Common myeloid progenitor, CD34-positive (primary cell): ENCODE measurements at regions not wholly inside any gene's neighbourhood (a gene's known extent, or its start where the extent isn't known, plus 50 kb on each side); places are given as distances from the start of the nearest gene placed in this dataset.
"Not testable (repeated sequence)": the region's sequence is repeated elsewhere in the genome, so short reads cannot be mapped to it uniquely, and the experiment has no call there.

Source experiments
- CTCF ChIA-PET: fragments of 350-600 bp; sonication (Branson Sonifier 250); formaldehyde crosslinking; loops from one replicate; lab custom pipeline; 2021; ENCODE audit warnings: antibody characterized with exemption; lab: Charles Lee
- POLR2A ChIA-PET: fragments of 350-600 bp; sonication (Branson Sonifier 250); formaldehyde crosslinking; loops from one replicate; lab custom pipeline; 2021; ENCODE audit warnings: antibody characterized with exemption; lab: Charles Lee
- DNase-seq, 3 donors: peaks; one replicate each; pipeline versions ENCODE4 v3.0.0 to v3.0.0-alpha.2; 2013
- H3K27ac ChIP-seq, 2 experiments: 1 replicate in 1 of 2; 2 replicates in 1 of 2; pipeline ENCODE4 v1.7.0; 2013; ENCODE audit warnings: inconsistent platforms in 2 of 2, low read length in 2 of 2, mild to moderate bottlenecking in 2 of 2, low read depth in 1 of 2, moderate library complexity in 1 of 2; ENCODE audit not compliant: severe bottlenecking in 2 of 2, insufficient read depth in 1 of 2, poor library complexity in 1 of 2
- H3K27me3 ChIP-seq, 5 experiments: replicated peaks in 2 of 5; 1 replicate in 3 of 5; 2 replicates in 2 of 5; pipeline versions ENCODE4 v1.6.1 to v1.7.0; 2013; ENCODE audit warnings: low read length in 4 of 5, mild to moderate bottlenecking in 2 of 5, moderate library complexity in 2 of 5, inconsistent platforms in 1 of 5; ENCODE audit not compliant: insufficient read depth in 5 of 5, control insufficient read depth in 4 of 5
- H3K36me3 ChIP-seq, 4 experiments: 1 replicate in 2 of 4; 2 replicates in 2 of 4; pipeline versions ENCODE4 v1.6.1 to v1.7.0; 2013; ENCODE audit warnings: low read length in 3 of 4, control low read depth in 1 of 4, mild to moderate bottlenecking in 1 of 4; ENCODE audit not compliant: control insufficient read depth in 4 of 4, insufficient read depth in 4 of 4
- H3K4me1 ChIP-seq, 4 experiments: 1 replicate in 3 of 4; 2 replicates in 1 of 4; pipeline versions ENCODE4 v1.6.1 to v1.7.1; 2013; ENCODE audit warnings: low read length in 3 of 4, mild to moderate bottlenecking in 3 of 4, control low read depth in 1 of 4, inconsistent platforms in 1 of 4, moderate library complexity in 1 of 4; ENCODE audit not compliant: control insufficient read depth in 4 of 4, insufficient read depth in 4 of 4; ENCODE audit errors: control extremely low read depth in 1 of 4
- H3K4me3 ChIP-seq, 7 experiments: 1 replicate in 4 of 7; 2 replicates in 3 of 7; pipeline versions ENCODE4 v1.5.1 to v1.7.0; 2013; ENCODE audit warnings: mild to moderate bottlenecking in 7 of 7, low read length in 6 of 7, moderate library complexity in 6 of 7, inconsistent platforms in 2 of 7, low read depth in 2 of 7, control low read depth in 1 of 7; ENCODE audit not compliant: insufficient read depth in 4 of 7, control insufficient read depth in 1 of 7; ENCODE audit errors: extremely low read depth in 1 of 7
- H3K9me3 ChIP-seq, 5 experiments: 1 replicate in 4 of 5; 2 replicates in 1 of 5; pipeline versions ENCODE4 v1.6.1 to v1.7.1; 2013; ENCODE audit warnings: low read length in 4 of 5, mild to moderate bottlenecking in 2 of 5, inconsistent platforms in 1 of 5, low read depth in 1 of 5, moderate library complexity in 1 of 5; ENCODE audit not compliant: control insufficient read depth in 4 of 5, insufficient read depth in 2 of 5; ENCODE audit errors: control extremely low read depth in 1 of 5
- WGBS: methylation state at CpG from one replicate; pipeline ENCODE4 v1.1.5; 2013; ENCODE audit not compliant: insufficient coverage; 5-methylcytosine and 5-hydroxymethylcytosine counted together

DNA sequence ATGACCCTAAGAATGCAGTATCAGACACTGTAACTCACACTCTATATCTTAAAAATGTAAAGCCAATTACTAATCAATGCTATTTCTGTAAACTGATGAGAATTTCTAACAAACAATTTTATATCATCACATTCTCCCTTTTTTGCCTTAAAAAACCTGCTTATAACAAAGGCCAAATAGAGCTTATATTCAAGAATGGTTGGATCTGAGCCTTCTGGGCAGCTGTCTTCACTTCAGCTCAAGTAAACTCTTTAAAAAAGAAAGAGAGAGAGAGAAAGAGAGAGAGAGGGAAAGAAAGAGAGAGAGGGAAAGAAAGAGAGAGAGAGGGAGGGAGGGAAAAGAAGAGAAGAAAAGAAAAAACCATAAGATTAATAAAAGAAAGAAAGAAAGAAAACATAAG, 231.8 kb downstream of the KCNE4 start:
- CTCF ChIA-PET: no interaction called here
- Histone ChIP-seq H3K36me3 (no peaks in the 10 kb centered on the region), H3K4me3 (no peak overlapping the region), H3K9me3 (peaks cover 0 to 4% (median 0%) of the 10 kb centered on the region in 5 experiments), H3K4me1 (no peaks in the 10 kb centered on the region), H3K27me3 (no peaks in the 10 kb centered on the region), H3K27ac (no peak overlapping the region)
- DNase-seq: no peak
- POLR2A ChIA-PET: no interaction called here

DNA sequence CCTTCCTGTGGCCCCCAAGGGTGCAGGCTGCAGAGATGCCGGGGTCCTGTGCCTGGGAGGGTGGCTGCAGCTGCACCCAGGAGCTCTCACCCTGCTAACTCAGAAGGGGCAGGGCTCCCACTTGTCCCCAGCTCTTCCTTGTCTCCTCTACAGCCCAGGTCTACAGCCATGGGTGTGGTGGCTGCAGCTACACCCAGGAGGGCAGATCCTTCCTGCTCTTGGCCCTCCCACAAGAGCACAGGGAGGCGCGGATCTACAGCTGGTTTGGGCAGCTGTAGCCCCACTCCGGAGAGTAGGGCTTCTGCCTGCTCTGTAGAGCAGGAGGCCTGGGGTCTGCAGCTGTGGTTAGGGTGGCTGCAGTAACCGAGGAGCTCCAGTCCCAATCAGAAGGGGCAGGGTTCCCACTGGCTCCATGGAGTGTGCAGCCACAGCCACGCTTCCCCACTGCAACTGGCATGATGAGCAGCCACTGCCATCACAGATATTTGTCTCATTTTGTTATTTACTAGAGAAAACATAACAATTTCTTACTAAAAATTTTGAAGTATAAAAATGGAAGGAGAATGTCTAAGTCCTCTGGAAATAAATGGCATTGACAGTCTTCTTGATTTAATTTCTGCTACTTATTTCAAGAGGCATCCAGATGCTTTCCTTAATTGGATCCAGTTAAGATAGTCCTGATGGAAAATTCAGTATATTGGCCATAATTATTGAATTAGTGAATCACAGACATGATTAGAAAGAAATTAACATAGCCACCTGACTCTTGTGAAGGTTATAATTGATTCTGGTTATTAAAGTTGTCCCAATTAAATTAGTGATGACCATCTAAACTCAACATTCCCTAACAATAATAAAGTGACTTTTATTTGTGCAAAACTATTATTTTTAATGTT, 233.6 kb downstream of the KCNE4 start:
- no peaks in the 10 kb centered on the region for H3K36me3 ChIP-seq
- 100% methylated on average over 4 of the region's 6 CpGs for WGBS
- no peak for DNase-seq
- POLR2A ChIA-PET: no interaction called here
- H3K27ac ChIP-seq: no peak overlapping the region
- CTCF ChIA-PET: no interaction called here
- H3K9me3 ChIP-seq: peaks cover 0 to 4% (median 0%) of the 10 kb centered on the region in 5 experiments
- no peak overlapping the region for H3K4me3 ChIP-seq
- H3K4me1 ChIP-seq: no peaks in the 10 kb centered on the region
- no peaks in the 10 kb centered on the region for H3K27me3 ChIP-seq

DNA sequence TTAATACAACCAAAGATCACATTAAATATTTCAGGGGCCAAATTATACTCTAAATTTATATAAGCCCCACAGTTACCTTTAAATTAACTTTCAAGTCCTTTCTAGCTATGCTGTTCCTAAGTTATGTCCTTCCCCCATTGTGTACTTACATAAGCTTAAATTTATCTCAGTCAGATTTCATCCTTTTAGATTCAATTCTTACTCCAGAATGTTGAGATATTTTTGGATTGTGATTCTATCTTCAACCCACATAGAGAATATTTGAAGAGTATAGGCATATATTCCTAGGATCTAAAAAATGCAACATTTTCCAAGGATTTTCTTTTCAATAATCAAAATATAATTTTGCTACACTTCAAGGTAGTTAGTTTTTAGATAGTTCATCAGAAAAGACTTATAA, 242.8 kb downstream of the KCNE4 start:
- POLR2A ChIA-PET: no interaction called here
- Histone ChIP-seq H3K4me3 (no peak overlapping the region), H3K9me3 (no peaks in the 10 kb centered on the region), H3K27me3 (no peaks in the 10 kb centered on the region), H3K27ac (no peak overlapping the region), H3K4me1 (no peaks in the 10 kb centered on the region), H3K36me3 (no peaks in the 10 kb centered on the region)
- CTCF ChIA-PET: no interaction called here
- DNase-seq: no peak

DNA sequence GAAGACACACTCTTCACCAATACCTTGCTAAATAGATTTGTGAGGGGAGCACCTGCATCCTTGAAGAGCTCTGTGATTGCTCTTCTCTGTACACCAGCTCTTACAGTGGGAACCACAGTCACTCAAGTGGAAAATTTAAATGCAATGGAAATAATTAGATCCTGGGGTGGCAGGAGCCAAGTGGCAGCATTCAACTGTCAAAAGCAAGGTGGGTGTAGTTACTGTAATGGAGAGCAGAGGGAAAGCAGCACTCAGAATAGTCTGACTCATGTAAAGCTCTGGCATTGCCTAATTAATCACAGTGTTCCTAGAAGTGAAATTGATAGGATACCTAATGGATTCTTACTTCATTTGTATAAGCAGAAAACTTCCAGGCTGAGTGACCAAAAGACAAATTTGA, 245.8 kb downstream of the KCNE4 start:
- H3K4me3 ChIP-seq: no peak overlapping the region
- CTCF ChIA-PET: no interaction called here
- H3K27me3 ChIP-seq: no peaks in the 10 kb centered on the region
- POLR2A ChIA-PET: no interaction called here
- no peak overlapping the region for H3K27ac ChIP-seq
- no peaks in the 10 kb centered on the region for H3K36me3 ChIP-seq
- no peaks in the 10 kb centered on the region for H3K4me1 ChIP-seq
- H3K9me3 ChIP-seq: no peaks in the 10 kb centered on the region
- no peak for DNase-seq

DNA sequence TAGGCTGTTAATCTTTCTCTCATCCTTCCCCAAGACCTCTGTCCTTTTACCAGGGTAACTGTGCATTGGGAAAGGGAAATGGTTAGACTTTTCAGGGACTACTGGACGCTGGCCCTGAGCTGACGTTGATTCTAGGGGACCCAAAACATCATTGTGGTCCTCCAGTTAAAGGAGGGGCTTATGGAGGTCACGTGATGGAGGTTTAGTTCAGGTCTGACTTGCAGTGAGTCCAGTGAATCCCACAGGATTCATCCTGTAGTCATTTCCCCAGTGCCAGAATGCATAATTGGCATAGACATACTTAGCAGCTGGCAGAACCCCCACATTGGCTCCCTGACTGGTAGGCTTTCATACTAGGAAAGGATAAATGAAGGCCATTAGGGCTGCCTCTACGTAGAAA, 246.3 kb downstream of the KCNE4 start:
- WGBS: 76% methylated on average over 3 of the region's 4 CpGs
- H3K4me3 ChIP-seq, POLR2A ChIA-PET, H3K9me3 ChIP-seq, H3K4me1 ChIP-seq, DNase-seq, H3K27ac ChIP-seq, H3K27me3 ChIP-seq, H3K36me3 ChIP-seq, CTCF ChIA-PET: not testable (repeated sequence)

DNA sequence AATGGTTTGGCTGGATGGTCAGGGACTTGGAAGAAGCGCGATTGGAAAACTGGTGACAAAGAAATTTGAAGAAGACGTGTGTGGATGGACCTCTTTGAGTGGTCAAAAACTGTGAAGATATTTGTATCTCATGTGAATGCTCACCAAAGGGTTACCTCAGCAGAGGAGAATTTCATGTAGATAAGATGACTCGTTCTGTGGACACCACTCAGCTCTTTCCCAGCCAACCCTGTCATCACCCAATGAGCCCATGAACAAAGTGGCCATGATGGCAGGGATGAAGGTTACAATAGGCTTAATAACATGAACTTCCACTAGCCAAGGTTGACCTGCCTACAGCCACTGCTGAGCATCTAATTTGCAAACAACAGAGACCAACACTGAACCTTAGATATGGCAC, 248.3 kb downstream of the KCNE4 start:
- WGBS: 100% methylated on average over 4 of the region's 4 CpGs
- Histone ChIP-seq H3K36me3 (no peaks in the 10 kb centered on the region), H3K4me3 (no peak overlapping the region), H3K27ac (no peak overlapping the region), H3K9me3 (no peaks in the 10 kb centered on the region), H3K4me1 (no peaks in the 10 kb centered on the region), H3K27me3 (no peaks in the 10 kb centered on the region)
- no peak for DNase-seq
- ChIA-PET CTCF (no interaction called here), POLR2A (no interaction called here)

DNA sequence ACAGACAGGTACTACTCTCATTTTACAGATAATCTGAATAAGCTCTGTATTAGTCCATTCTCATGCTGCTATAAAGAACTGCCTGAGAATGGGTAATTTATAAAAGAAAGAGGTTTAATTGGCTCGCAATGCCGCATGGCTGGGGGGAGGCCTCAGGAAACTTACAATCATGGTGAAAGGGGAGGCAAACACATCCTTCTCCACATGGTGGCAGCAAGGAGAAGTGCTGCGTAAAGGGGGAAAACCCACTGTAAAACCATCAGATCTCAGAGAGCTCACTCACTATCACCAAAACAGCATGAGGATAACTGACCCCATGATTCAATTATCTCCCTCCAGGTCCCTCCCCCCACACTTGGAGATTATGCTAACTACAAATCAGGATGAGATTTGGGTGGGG, 254.4 kb downstream of the KCNE4 start:
- H3K9me3 ChIP-seq: no peaks in the 10 kb centered on the region
- ChIA-PET POLR2A (no interaction called here), CTCF (no interaction called here)
- no peak for DNase-seq
- no peaks in the 10 kb centered on the region for H3K4me1 ChIP-seq
- 89% methylated on average over 2 of the region's 3 CpGs for WGBS
- no peaks in the 10 kb centered on the region for H3K27me3 ChIP-seq
- no peak overlapping the region for H3K4me3 ChIP-seq
- no peaks in the 10 kb centered on the region for H3K36me3 ChIP-seq
- no peak overlapping the region for H3K27ac ChIP-seq
